NB4 (cell line): ENCODE measurements at regions not wholly inside any gene's neighbourhood (a gene's known extent, or its start where the extent isn't known, plus 50 kb on each side); places are given as distances from the start of the nearest gene placed in this dataset.

Source experiments
- CTCF ChIP-seq: IDR thresholded peaks from one replicate; pipeline ENCODE4 v1.5.1; 2012; ENCODE audit warnings: low read depth, low read length
- MAX ChIP-seq: IDR thresholded peaks from 2 replicates; pipeline ENCODE4 v1.6.1; 2011; ENCODE audit warnings: low read depth, low read length
- POLR2A ChIP-seq: IDR thresholded peaks from 2 replicates; pipeline ENCODE4 v1.6.1; 2011; ENCODE audit warnings: mild to moderate bottlenecking; ENCODE audit not compliant: insufficient read length; ENCODE audit errors: extremely low read depth

GRCh38 chr12:11598900-11599299 is 50.6 kb upstream of the ETV6 start:
- no peak for TF ChIP-seq POLR2A
- no peak for TF ChIP-seq MAX
- TF ChIP-seq CTCF = no peak
